DOHH2 (cell line): ENCODE measurements at regions not wholly inside any gene's neighbourhood (a gene's known extent, or its start where the extent isn't known, plus 50 kb on each side); places are given as distances from the start of the nearest gene placed in this dataset.

ENCODE experiments used
- H3F3A ChIP-seq: fragments of 200-600 bp; sonication (generic), shearing (Covaris generic); 2 replicates; pipeline ENCODE4 v1.6.0; 2016; ENCODE audit warnings: antibody characterized with exemption, mild to moderate bottlenecking; ENCODE audit not compliant: control insufficient read depth, insufficient read depth
- H3K27ac ChIP-seq: fragments of 200-600 bp; sonication (generic); 2 replicates; pipeline ENCODE4 v1.5.1; 2014; ENCODE audit warnings: low read depth, mild to moderate bottlenecking, low read length, moderate library complexity
- H3K27me3 ChIP-seq: fragments of 200-600 bp; sonication (generic); 2 replicates; pipeline ENCODE4 v1.6.1; 2014; ENCODE audit warnings: mild to moderate bottlenecking, low read length, mixed read lengths; ENCODE audit not compliant: control insufficient read depth
- H3K36me3 ChIP-seq: fragments of 200-600 bp; sonication (generic); 2 replicates; pipeline ENCODE4 v1.6.1; 2014; ENCODE audit warnings: mild to moderate bottlenecking, low read length, moderate library complexity, mixed read lengths; ENCODE audit not compliant: control insufficient read depth
- H3K4me1 ChIP-seq: fragments of 200-600 bp; sonication (generic); 2 replicates; pipeline ENCODE4 v1.6.1; 2014; ENCODE audit warnings: mild to moderate bottlenecking, low read length, mixed read lengths; ENCODE audit not compliant: control insufficient read depth
- H3K4me2 ChIP-seq: fragments of 200-600 bp; sonication (generic); 2 replicates; pipeline ENCODE4 v1.6.0; 2014; ENCODE audit warnings: mild to moderate bottlenecking, low read length, moderate library complexity
- H3K4me3 ChIP-seq: fragments of 200-600 bp; sonication (generic); 2 replicates; pipeline ENCODE4 v1.5.1; 2014; ENCODE audit warnings: mild to moderate bottlenecking, low read length, mixed read lengths
- H3K79me2 ChIP-seq: fragments of 200-600 bp; sonication (generic); 2 replicates; pipeline ENCODE4 v1.6.1; 2014; ENCODE audit warnings: mild to moderate bottlenecking, low read length, mixed read lengths; ENCODE audit not compliant: control insufficient read depth
- H3K9me2 ChIP-seq: fragments of 200-600 bp; sonication (generic); replicated peaks from 2 replicates; pipeline ENCODE4 v1.6.1; 2014; ENCODE audit warnings: mild to moderate bottlenecking, low read length, mixed read lengths; ENCODE audit not compliant: control insufficient read depth
- H3K9me3 ChIP-seq: fragments of 200-600 bp; sonication (generic); 2 replicates; pipeline ENCODE4 v1.6.1; 2014; ENCODE audit warnings: antibody characterized with exemption, low read length, mixed read lengths; ENCODE audit not compliant: control insufficient read depth, insufficient read depth
- H4K20me1 ChIP-seq: fragments of 200-600 bp; sonication (generic); 2 replicates; pipeline ENCODE4 v1.6.0; 2014; ENCODE audit warnings: low read depth, mild to moderate bottlenecking, antibody characterized with exemption, low read length, moderate library complexity; ENCODE audit not compliant: control insufficient read depth, insufficient read depth
- CTCF ChIP-seq: fragments of 200-600 bp; sonication (generic); IDR thresholded peaks from one replicate; pipeline ENCODE4 v1.5.1; 2014; ENCODE audit warnings: antibody characterized with exemption, mild to moderate bottlenecking, low read depth, low read length; ENCODE audit not compliant: poor library complexity, severe bottlenecking
- EZH2phosphoT487 ChIP-seq: fragments of 200-600 bp; sonication (generic); IDR thresholded peaks from 2 replicates; pipeline ENCODE4 v1.6.1; 2017; ENCODE audit warnings: borderline replicate concordance, mild to moderate bottlenecking, antibody characterized with exemption, low read length, moderate library complexity, mixed read lengths

- peak overlapping the region; percentile 76 for H3K27ac ChIP-seq
- H3K36me3 ChIP-seq: peaks cover 37% of the 10 kb centered on the region
- H3K4me3 ChIP-seq: peak overlapping the region; percentile 92
- no peaks in the 10 kb centered on the region for H3K9me3 ChIP-seq
- no peaks in the 10 kb centered on the region for H4K20me1 ChIP-seq
- H3F3A ChIP-seq: peaks cover 17% of the 10 kb centered on the region; the same call in 1 of the 2 replicates
- H3K4me1 ChIP-seq: peaks cover 72% of the 10 kb centered on the region
- peak overlapping the region; percentile 91 for H3K4me2 ChIP-seq
- H3K79me2 ChIP-seq: peaks cover 39% of the 10 kb centered on the region
- no peaks in the 10 kb centered on the region for H3K27me3 ChIP-seq
- no peaks in the 10 kb centered on the region for H3K9me2 ChIP-seq
- TF ChIP-seq EZH2phosphoT487: no peak
- TF ChIP-seq CTCF: no peak
Measured at GRCh38 chr7:47103498-47104205, 478.3 kb downstream of the TNS3 start.

GRCh38 chr7:47102331-47102841, 479.5 kb downstream of the TNS3 start:
- Histone ChIP-seq H3K27me3 (no peaks in the 10 kb centered on the region), H3K4me3 (peak overlapping the region; percentile 92), H4K20me1 (no peaks in the 10 kb centered on the region), H3K9me2 (no peaks in the 10 kb centered on the region), H3K4me2 (peak overlapping the region; percentile 91), H3K9me3 (no peaks in the 10 kb centered on the region), H3K79me2 (peaks cover 51% of the 10 kb centered on the region), H3K27ac (peak overlapping the region; percentile 76), H3K4me1 (peaks cover 84% of the 10 kb centered on the region), H3F3A (peaks cover 17% of the 10 kb centered on the region; the same call in 1 of the 2 replicates), H3K36me3 (peaks cover 49% of the 10 kb centered on the region)
- TF ChIP-seq CTCF (no peak), EZH2phosphoT487 (no peak)

- H3K4me2 ChIP-seq: peak overlapping the region; percentile 55
- H3K4me3 ChIP-seq: peak overlapping the region; percentile 41
- H3K36me3 ChIP-seq: peaks cover 60% of the 10 kb centered on the region
- H3F3A ChIP-seq: peaks cover 10% of the 10 kb centered on the region; the same call in 1 of the 2 replicates
- peaks cover 77% of the 10 kb centered on the region for H3K4me1 ChIP-seq
- H4K20me1 ChIP-seq: no peaks in the 10 kb centered on the region
- TF ChIP-seq CTCF: peak; percentile 99
- no peak for TF ChIP-seq EZH2phosphoT487
- peak overlapping the region; percentile 20 for H3K27ac ChIP-seq
- H3K79me2 ChIP-seq: peaks cover 56% of the 10 kb centered on the region
- H3K9me2 ChIP-seq: no peaks in the 10 kb centered on the region
- no peaks in the 10 kb centered on the region for H3K27me3 ChIP-seq
- no peaks in the 10 kb centered on the region for H3K9me3 ChIP-seq
Measured at GRCh38 chr7:47100817-47101435, 481.0 kb downstream of the TNS3 start.
